RPMI8226 (cell line): ENCODE measurements at regions not wholly inside any gene's neighbourhood (a gene's known extent, or its start where the extent isn't known, plus 50 kb on each side); places are given as distances from the start of the nearest gene placed in this dataset.

Experiments used
- DNase-seq: peaks from one replicate; pipeline ENCODE4 v3.0.0-alpha.2; 2015

- DNase-seq, result no peak
Observed at GRCh38 chr13:85371254-85371653, 428.0 kb downstream of the SLITRK6 start.

- no peak for DNase-seq
Observed at GRCh38 chr13:85368686-85369085, 430.5 kb downstream of the SLITRK6 start.

GRCh38 chr13:85367887-85368286, 431.3 kb downstream of the SLITRK6 start:
- no peak for DNase-seq

GRCh38 chr13:85366759-85367417, 432.3 kb downstream of the SLITRK6 start:
- no peak for DNase-seq

GRCh38 chr13:85363504-85363903, 435.7 kb downstream of the SLITRK6 start:
- no peak for DNase-seq

GRCh38 chr13:85362980-85363379, 436.2 kb downstream of the SLITRK6 start:
- no peak for DNase-seq

GRCh38 chr13:85347251-85347650, 452.0 kb downstream of the SLITRK6 start:
- no peak for DNase-seq

- no peak for DNase-seq
Observed at GRCh38 chr13:85334187-85334586, 465.0 kb downstream of the SLITRK6 start.

- no peak for DNase-seq
Observed at GRCh38 chr13:85333506-85334020, 465.7 kb downstream of the SLITRK6 start.

GRCh38 chr13:85332615-85333014, 466.6 kb downstream of the SLITRK6 start:
- DNase-seq, result no peak

- DNase-seq, result no peak
Observed at GRCh38 chr13:85321734-85322133, 477.5 kb downstream of the SLITRK6 start.

GRCh38 chr13:85317781-85318180, 481.4 kb downstream of the SLITRK6 start:
- no peak for DNase-seq

GRCh38 chr13:85316506-85317025, 482.7 kb downstream of the SLITRK6 start:
- DNase-seq, result no peak

GRCh38 chr13:85314686-85315085, 484.5 kb downstream of the SLITRK6 start:
- DNase-seq, result no peak

- DNase-seq, result no peak
Observed at GRCh38 chr13:85313761-85314503, 485.3 kb downstream of the SLITRK6 start.

GRCh38 chr13:85312071-85312470, 487.1 kb downstream of the SLITRK6 start:
- no peak for DNase-seq

- no peak for DNase-seq
Observed at GRCh38 chr13:85303630-85304029, 495.6 kb downstream of the SLITRK6 start.

GRCh38 chr13:85298387-85298924, 500.8 kb downstream of the SLITRK6 start:
- no peak for DNase-seq

- DNase-seq, result no peak
Observed at GRCh38 chr13:85288698-85289097, 510.5 kb downstream of the SLITRK6 start.

GRCh38 chr13:85287528-85287927, 511.7 kb downstream of the SLITRK6 start:
- no peak for DNase-seq

GRCh38 chr13:85286081-85286480, 513.1 kb downstream of the SLITRK6 start:
- no peak for DNase-seq

GRCh38 chr13:85284349-85284748, 514.9 kb downstream of the SLITRK6 start:
- DNase-seq, result no peak

GRCh38 chr13:85283408-85283807, 515.8 kb downstream of the SLITRK6 start:
- DNase-seq, result no peak

- no peak for DNase-seq
Observed at GRCh38 chr13:85282876-85283275, 516.3 kb downstream of the SLITRK6 start.
